PC-9 (cell line): ENCODE measurements at regions not wholly inside any gene's neighbourhood (a gene's known extent, or its start where the extent isn't known, plus 50 kb on each side); places are given as distances from the start of the nearest gene placed in this dataset.

Source experiments
- CTCF ChIP-seq: fragments of 200-600 bp; sonication (generic); conservative IDR thresholded peaks from 2 replicates; pipeline ENCODE4 v1.6.1; 2017; ENCODE audit warnings: mixed run types, antibody characterized with exemption, mild to moderate bottlenecking, moderate library complexity
- EZH2 ChIP-seq: fragments of 200-600 bp; sonication (generic); IDR thresholded peaks from 2 replicates; pipeline ENCODE4 v1.8.0; 2017; ENCODE audit warnings: antibody characterized with exemption, low read depth

- TF ChIP-seq EZH2 (no peak), CTCF (no peak)
Measured at GRCh38 chr2:76194031-76194775, 483.5 kb upstream of the GCFC2 start.
